HCEC 1CT (cell line): ENCODE measurements at regions not wholly inside any gene's neighbourhood (a gene's known extent, or its start where the extent isn't known, plus 50 kb on each side); places are given as distances from the start of the nearest gene placed in this dataset.
"Not testable (repeated sequence)": the region's sequence is repeated elsewhere in the genome, so short reads cannot be mapped to it uniquely, and the experiment has no call there.

Source experiments
- DNase-seq: peaks from one replicate; pipeline ENCODE4 v3.0.0-alpha.2; 2017

GRCh38 chr2:226184940-226185615 lies 614.5 kb downstream of the IRS1 start:
- DNase-seq = peak; percentile 80

- no peak for DNase-seq
Observed at GRCh38 chr2:226184540-226184939, 615.1 kb downstream of the IRS1 start.

GRCh38 chr2:226183550-226183949 lies 616.1 kb downstream of the IRS1 start:
- DNase-seq = no peak

- DNase-seq = no peak
Observed at GRCh38 chr2:226183033-226183432, 616.6 kb downstream of the IRS1 start.

GRCh38 chr2:226181909-226182308 lies 617.7 kb downstream of the IRS1 start:
- DNase-seq = no peak

- no peak for DNase-seq
Observed at GRCh38 chr2:226180281-226180884, 619.2 kb downstream of the IRS1 start.

GRCh38 chr2:226179010-226179409 lies 620.6 kb downstream of the IRS1 start:
- peak; percentile 38 for DNase-seq

GRCh38 chr2:226176283-226176984 lies 623.2 kb downstream of the IRS1 start:
- no peak for DNase-seq

GRCh38 chr2:226174390-226174789 lies 625.2 kb downstream of the IRS1 start:
- no peak for DNase-seq

GRCh38 chr2:226172939-226173338 lies 626.7 kb downstream of the IRS1 start:
- DNase-seq = no peak

- DNase-seq = no peak
Observed at GRCh38 chr2:226172309-226172708, 627.3 kb downstream of the IRS1 start.

- DNase-seq = no peak
Observed at GRCh38 chr2:226169751-226170581, 629.7 kb downstream of the IRS1 start.

GRCh38 chr2:226168496-226169160 lies 631.0 kb downstream of the IRS1 start:
- DNase-seq = no peak

GRCh38 chr2:226164512-226164911 lies 635.1 kb downstream of the IRS1 start:
- no peak for DNase-seq

GRCh38 chr2:226160617-226161016 lies 639.0 kb downstream of the IRS1 start:
- DNase-seq = not testable (repeated sequence)

- no peak for DNase-seq
Observed at GRCh38 chr2:226159875-226160479, 639.6 kb downstream of the IRS1 start.

- no peak for DNase-seq
Observed at GRCh38 chr2:226158940-226159339, 640.7 kb downstream of the IRS1 start.

GRCh38 chr2:226158229-226158628 lies 641.4 kb downstream of the IRS1 start:
- no peak for DNase-seq

- DNase-seq = no peak
Observed at GRCh38 chr2:226155093-226155875, 644.3 kb downstream of the IRS1 start.

- DNase-seq = no peak
Observed at GRCh38 chr2:226154610-226155009, 645.0 kb downstream of the IRS1 start.

GRCh38 chr2:226153553-226153952 lies 646.1 kb downstream of the IRS1 start:
- DNase-seq = no peak
